Middle frontal gyrus (tissue), 1 donor: ENCODE measurements at regions not wholly inside any gene's neighbourhood (a gene's known extent, or its start where the extent isn't known, plus 50 kb on each side); places are given as distances from the start of the nearest gene placed in this dataset.
"Not testable (repeated sequence)": the region's sequence is repeated elsewhere in the genome, so short reads cannot be mapped to it uniquely, and the experiment has no call there.

ENCODE experiments used
- DNase-seq: peaks from one replicate; pipeline ENCODE4 v3.0.0-alpha.2; 2015; ENCODE audit warnings: low spot score; ENCODE audit errors: extremely low spot score

GRCh38 chr9:13446286-13446937, 166.9 kb upstream of the MPDZ start:
- DNase-seq, result no peak

GRCh38 chr9:13445103-13445500, 165.6 kb upstream of the MPDZ start:
- DNase-seq, result no peak

DNA sequence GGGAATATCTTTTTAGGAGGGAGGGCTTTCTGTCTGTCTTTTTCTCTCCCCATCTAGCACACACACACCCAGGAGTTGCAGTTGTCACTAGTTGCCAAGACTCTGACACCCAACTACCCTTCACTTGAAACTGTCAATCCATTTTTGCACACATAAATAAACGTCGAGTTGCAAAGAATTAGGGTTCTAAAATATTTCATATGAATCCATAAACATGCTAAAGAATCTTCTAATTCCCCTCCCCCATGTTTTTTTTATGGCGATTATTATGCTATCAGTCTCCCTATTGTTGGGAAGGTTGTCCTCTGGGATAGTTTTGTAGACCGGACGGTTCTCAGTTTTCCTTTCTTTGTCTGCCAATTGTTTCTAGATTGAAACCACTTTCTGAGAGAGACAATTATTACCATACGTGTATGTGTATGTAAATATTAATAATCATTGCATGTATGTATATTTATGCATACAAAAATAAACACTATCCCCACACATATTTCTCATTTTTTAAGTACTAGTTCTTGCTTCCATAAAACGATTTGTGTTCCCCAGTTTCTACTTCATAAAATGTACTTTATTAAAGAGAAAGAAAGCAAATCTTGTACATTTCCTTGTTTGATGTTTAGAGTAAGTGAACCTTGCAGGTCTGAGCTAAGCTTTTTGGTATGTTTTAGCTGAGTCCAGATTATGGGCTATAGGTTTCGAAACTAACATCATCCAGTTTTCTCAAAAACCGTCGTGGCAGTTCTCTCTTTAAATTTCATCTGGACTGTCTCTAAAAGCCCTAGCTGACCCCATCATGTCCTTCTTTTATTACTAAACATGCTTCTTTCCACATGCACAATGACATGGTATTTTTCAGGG, 165.0 kb upstream of the MPDZ start:
- no peak for DNase-seq

- no peak for DNase-seq
Observed at GRCh38 chr9:13443346-13444244, 164.1 kb upstream of the MPDZ start.

DNA sequence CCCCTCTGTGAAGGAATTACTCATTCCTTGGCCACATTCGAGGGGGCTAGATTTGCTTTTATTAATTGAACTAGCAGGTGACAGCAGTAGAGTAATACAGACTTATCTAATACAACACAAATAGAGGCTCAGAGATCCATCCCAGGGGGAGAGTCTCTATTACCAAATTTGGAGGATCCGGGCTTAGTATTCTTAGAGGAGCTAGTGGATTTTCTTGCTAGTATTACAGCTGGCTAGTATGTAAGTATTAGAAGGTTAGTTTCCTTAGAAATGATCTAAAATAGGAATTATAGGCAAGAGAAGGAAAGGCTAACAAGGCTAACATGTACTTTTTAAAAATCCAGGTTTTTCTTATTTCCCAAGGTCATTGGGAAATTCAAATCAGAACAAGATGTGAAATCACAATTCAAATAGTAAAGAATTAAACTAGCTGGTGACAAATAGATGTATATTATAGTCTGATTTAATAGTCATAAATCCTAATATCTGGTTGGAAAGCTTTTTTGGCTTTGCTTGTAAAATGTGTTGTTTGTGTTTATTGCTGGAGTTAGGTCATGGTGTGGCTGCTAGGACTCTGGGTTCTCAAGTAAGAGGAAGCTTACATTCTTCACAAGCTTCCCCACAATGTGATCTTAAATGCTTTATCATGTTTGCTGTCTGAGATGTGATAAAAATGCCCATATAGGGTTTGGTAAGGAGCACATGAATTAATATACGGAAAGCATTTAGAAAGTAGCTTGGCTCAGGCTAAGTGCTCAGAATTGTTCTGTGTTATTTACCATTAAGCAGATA, 160.4 kb upstream of the MPDZ start:
- no peak for DNase-seq

DNA sequence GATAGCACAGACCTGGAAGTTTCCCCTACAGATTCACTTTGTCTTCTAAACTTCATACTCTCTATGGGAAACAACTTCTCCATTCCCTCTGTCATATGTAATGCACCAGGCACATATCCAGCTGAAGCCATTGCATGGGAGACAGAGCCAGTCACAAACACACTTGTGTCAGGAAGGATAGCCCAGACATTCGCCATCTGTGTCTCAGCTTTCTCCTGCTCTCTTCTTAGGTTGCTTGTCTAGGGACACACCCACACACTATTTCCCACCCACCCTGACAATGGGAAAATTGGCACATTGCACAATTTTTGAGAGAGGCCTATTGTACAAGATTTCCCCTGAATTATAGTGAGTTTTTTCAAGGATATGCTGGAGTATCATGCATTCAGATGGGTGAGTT, 158.4 kb upstream of the MPDZ start:
- DNase-seq, result no peak

DNA sequence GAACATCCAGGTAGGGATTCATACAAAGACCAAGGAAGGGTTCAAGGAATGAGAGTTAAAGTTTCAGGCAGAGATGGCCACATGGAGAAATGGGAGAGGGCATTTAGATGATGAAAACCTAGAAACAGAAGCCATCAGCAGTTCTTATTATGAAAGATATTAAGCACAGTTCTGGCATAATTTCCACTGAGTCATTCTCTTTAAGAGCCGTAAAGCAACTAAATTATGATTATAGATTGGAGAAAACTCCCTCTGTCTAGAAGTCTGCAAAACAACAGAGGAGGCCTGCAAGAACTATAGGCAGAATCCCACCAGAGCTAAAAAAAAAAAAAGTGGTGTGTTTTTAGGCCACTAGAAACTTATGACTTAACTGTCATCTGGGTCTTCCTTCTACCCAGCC, 157.1 kb upstream of the MPDZ start:
- DNase-seq, result no peak

DNA sequence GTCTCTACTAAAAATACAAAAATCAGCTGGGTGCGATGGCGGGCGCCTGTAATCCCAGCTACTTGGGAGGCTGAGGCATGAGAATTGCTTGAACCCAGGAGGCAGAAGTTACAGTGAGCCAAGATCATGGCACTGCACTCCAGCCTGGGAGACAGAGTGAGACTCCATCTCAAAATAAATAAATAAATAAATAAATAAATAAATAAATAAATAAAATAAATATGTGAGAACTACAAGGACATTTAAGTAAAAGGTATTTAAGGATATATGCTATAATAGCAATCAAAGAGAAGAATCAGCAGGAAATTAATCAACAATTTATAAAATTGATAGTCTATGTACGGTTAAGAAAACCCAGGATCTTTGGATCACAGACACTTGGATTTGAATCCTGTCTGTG, 154.0 kb upstream of the MPDZ start:
- not testable (repeated sequence) for DNase-seq

- no peak for DNase-seq
Observed at GRCh38 chr9:13432904-13433303, 153.4 kb upstream of the MPDZ start.

DNA sequence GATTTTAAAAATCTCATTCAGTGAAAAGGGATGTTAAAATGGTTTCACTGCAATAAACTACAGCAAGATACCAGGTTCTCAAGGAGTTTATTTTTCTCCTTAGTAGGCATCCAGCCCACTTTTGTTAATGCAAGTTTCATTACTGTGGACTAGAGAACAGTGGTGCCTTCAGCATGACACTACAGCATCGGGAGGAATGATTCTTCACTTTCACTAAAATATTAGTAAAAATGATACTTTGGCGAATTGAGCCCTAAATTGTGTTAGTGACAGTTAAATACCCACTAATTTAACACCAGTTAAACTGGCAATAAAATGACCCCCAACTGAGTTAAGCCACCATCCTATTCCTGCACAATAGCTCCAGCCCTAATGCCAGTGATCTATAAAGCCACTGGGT, 152.2 kb upstream of the MPDZ start:
- DNase-seq, result no peak

GRCh38 chr9:13431222-13431536, 151.7 kb upstream of the MPDZ start:
- DNase-seq, result no peak

GRCh38 chr9:13430368-13431221, 151.1 kb upstream of the MPDZ start:
- no peak for DNase-seq

DNA sequence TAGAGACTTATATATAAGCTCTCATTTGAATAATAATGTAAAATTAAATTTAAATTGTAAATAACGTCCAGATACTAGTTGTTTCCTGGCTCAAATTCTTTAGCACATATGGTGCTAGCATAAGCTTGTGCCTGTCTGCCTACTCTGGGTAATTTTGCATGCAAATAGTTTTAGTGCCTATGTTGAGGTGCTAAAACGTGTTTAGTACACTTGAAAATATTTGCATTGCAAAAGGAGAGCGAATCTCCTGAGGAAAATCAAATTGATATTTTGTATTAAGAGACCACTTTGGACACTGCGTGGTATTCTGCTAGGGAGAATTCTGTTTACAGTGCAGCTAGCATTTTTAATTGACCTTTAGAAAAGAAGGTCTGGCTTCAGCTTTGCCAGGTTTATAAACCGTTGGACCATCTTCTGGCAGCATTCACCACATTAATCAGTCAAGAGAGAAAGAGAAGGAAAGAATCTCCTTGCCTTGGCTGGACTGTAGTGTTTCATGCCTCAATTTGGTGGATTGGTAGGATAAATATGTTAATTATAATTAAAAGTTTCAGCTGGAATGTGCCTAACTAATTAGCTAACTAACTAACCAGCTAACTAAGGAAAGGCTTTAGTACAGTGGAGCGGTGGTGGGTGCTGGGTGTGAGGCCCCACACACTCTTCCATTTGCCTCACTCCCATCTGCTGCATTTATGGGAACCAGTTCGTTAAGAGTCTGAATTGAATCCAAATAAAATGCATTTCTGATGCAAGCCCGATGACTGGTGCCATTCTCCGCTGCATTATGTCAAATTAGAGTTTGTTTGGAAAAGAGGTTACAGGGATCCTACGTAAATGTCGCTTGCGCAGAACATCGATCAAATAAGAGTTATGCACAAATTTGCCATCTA, 150.1 kb upstream of the MPDZ start:
- DNase-seq, result no peak

GRCh38 chr9:13428766-13429165, 149.3 kb upstream of the MPDZ start:
- DNase-seq, result no peak

DNA sequence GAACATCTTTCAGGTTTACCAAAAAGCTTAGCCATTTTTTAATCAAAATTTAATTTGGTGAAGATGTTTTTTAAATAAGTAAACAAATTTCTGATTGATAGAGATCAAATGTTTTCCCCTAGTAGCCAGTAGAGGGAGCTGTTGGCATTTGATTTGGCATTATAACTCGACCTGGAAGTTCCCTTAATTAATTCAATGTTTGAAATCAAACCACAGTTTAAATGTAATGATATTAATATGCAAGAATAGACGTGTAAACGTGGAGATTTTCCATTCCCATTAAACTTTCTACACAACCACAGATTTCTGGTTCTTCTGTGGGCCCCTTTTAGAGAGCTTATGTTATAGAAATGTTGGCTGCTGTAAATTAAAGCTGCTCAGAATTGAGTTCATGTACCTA, 148.1 kb upstream of the MPDZ start:
- DNase-seq, result no peak

DNA sequence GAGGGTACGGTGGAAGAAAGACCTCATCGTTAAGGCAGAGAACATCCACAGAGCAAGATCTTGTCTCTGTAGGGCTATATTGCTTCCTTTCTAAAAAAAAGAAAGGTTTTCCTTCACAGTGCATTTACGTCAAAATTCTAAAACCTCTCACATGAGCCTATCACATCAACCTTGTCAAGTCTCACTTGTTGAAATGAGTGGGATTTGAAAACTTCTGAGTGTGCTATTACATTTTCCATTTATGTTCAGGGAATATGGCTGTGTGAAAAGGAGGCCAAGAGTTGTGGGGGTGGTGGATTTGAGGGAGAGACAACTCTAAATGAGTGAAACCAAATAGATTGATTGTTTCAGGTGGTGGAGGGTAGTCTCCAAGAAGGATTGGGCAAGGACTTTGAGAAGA, 147.1 kb upstream of the MPDZ start:
- DNase-seq, result no peak

- no peak for DNase-seq
Observed at GRCh38 chr9:13424872-13425271, 145.4 kb upstream of the MPDZ start.

DNA sequence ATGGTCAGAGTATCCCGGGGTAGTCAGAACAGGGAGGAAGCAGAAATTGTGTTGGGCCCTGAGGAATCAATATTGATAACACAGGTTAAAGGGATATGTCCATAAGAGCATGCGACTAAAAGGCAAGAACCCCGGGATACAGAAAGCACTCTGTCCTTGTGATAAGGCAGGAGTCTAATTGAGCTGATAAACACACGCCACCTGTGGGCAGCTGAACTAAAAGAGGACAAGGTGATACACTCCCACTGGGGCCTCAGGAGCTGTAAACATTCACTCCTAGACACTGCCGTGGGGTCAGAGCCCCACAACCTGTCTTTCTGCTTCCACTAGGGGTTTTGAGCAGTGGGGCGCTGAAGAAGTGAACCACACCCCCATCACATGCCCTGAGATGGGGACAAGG, 144.7 kb upstream of the MPDZ start:
- DNase-seq, result no peak

DNA sequence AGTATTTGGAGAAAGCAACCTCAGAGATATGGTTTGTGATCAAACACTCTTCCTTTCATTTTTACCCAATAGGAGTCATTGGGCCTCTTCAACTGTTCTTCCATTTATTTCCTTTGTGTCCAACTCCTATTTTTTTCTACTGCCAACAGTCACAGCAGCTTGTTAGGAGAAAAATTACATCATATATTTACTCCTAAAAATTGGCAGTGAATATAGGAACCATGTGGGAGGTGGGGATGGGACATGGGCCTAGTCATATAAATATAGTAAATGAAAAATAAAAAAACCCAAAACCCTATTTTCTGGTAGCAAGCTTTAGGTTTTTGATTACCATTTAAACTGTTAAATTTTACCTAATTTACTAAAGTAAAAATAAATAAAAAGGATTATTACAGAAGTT, 134.9 kb upstream of the MPDZ start:
- no peak for DNase-seq
